NB4 (cell line): ENCODE measurements at regions not wholly inside any gene's neighbourhood (a gene's known extent, or its start where the extent isn't known, plus 50 kb on each side); places are given as distances from the start of the nearest gene placed in this dataset.

Source experiments
- MAX ChIP-seq: IDR thresholded peaks from 2 replicates; pipeline ENCODE4 v1.6.1; 2011; ENCODE audit warnings: low read depth, low read length
- POLR2A ChIP-seq: IDR thresholded peaks from 2 replicates; pipeline ENCODE4 v1.6.1; 2011; ENCODE audit warnings: mild to moderate bottlenecking; ENCODE audit not compliant: insufficient read length; ENCODE audit errors: extremely low read depth

GRCh38 chr6:132179955-132180354 lies 221.3 kb downstream of the MOXD1 start:
- TF ChIP-seq POLR2A, result no peak
- TF ChIP-seq MAX, result no peak
